HG02798 (cell line): ENCODE measurements at regions not wholly inside any gene's neighbourhood (a gene's known extent, or its start where the extent isn't known, plus 50 kb on each side); places are given as distances from the start of the nearest gene placed in this dataset.
"Not testable (repeated sequence)": the region's sequence is repeated elsewhere in the genome, so short reads cannot be mapped to it uniquely, and the experiment has no call there.

Experiments used
- ATAC-seq: cut with Tn5 transposase; IDR thresholded peaks from one replicate; pipeline ENCODE4 v1.9.1; 2021; ENCODE audit warnings: mild to moderate bottlenecking; ENCODE audit not compliant: unreplicated experiment, poor library complexity

- ATAC-seq: peak; percentile 91
Measured at GRCh38 chr20:25853718-25854388, 157.2 kb upstream of the ZNF337 start.

GRCh38 chr20:25852968-25853717 is 156.5 kb upstream of the ZNF337 start:
- not testable (repeated sequence) for ATAC-seq

GRCh38 chr20:25850133-25850532 is 153.5 kb upstream of the ZNF337 start:
- ATAC-seq: not testable (repeated sequence)

- no peak for ATAC-seq
Measured at GRCh38 chr20:25848222-25848621, 151.6 kb upstream of the ZNF337 start.

- peak; percentile 45 for ATAC-seq
Measured at GRCh38 chr20:25844640-25845039, 148.0 kb upstream of the ZNF337 start.

- not testable (repeated sequence) for ATAC-seq
Measured at GRCh38 chr20:25813511-25813910, 116.9 kb upstream of the ZNF337 start.

GRCh38 chr20:25798174-25798993 is 101.7 kb upstream of the ZNF337 start:
- ATAC-seq: not testable (repeated sequence)

- not testable (repeated sequence) for ATAC-seq
Measured at GRCh38 chr20:25797062-25797461, 100.4 kb upstream of the ZNF337 start.

- ATAC-seq: not testable (repeated sequence)
Measured at GRCh38 chr20:25777241-25777640, 80.6 kb upstream of the ZNF337 start.

GRCh38 chr20:25774711-25775110 is 78.1 kb upstream of the ZNF337 start:
- ATAC-seq: not testable (repeated sequence)

- not testable (repeated sequence) for ATAC-seq
Measured at GRCh38 chr20:25774203-25774602, 77.5 kb upstream of the ZNF337 start.

GRCh38 chr20:25772437-25772836 is 75.8 kb upstream of the ZNF337 start:
- ATAC-seq: not testable (repeated sequence)

- not testable (repeated sequence) for ATAC-seq
Measured at GRCh38 chr20:25771818-25772217, 75.2 kb upstream of the ZNF337 start.

GRCh38 chr20:25761596-25761995 is 64.9 kb upstream of the ZNF337 start:
- no peak for ATAC-seq

GRCh38 chr20:25761046-25761445 is 64.4 kb upstream of the ZNF337 start:
- not testable (repeated sequence) for ATAC-seq

GRCh38 chr20:25750765-25751696 is 54.4 kb upstream of the ZNF337 start:
- peak; percentile 94 for ATAC-seq

- ATAC-seq: no peak
Measured at GRCh38 chr20:25750220-25750764, 53.6 kb upstream of the ZNF337 start.

GRCh38 chr20:25749649-25750048 is 53.0 kb upstream of the ZNF337 start:
- ATAC-seq: no peak
